Caco-2 (cell line): ENCODE measurements at regions not wholly inside any gene's neighbourhood (a gene's known extent, or its start where the extent isn't known, plus 50 kb on each side); places are given as distances from the start of the nearest gene placed in this dataset.

Experiments
- BruUV-seq: library from RNA; stranded (reverse); fragments of 400-500 nt; replicated peaks from 2 replicates; lab custom pipeline; 2021; lab: Mats Ljungman, UMichigan
- CTCF ChIA-PET: fragments of 300-600 bp; sonication (Branson Sonifier 250); formaldehyde crosslinking; loops from one replicate; lab custom pipeline; 2022; ENCODE audit warnings: antibody characterized with exemption; lab: Charles Lee
- POLR2A ChIA-PET: fragments of 300-600 bp; sonication (Branson Sonifier 250); formaldehyde crosslinking; loops from one replicate; lab custom pipeline; 2022; ENCODE audit warnings: antibody characterized with exemption; lab: Charles Lee
- DNase-seq, 2 experiments: peaks; one replicate each; pipeline versions ENCODE4 v3.0.0 to v3.0.0-alpha.2; 2020 to 2022
- H3K27me3 ChIP-seq: replicated peaks from 2 replicates; pipeline ENCODE4 v1.6.0; 2011; ENCODE audit warnings: low read length; ENCODE audit not compliant: control insufficient read depth, insufficient read depth
- H3K36me3 ChIP-seq: 2 replicates; pipeline ENCODE4 v1.5.1; 2011; ENCODE audit warnings: low read length; ENCODE audit not compliant: control insufficient read depth, insufficient read depth
- H3K4me1 ChIP-seq: fragments of 250-450 bp; sonication (Bioruptor Pico); 2 replicates; pipeline ENCODE4 v1.5.1; 2020; ENCODE audit warnings: mild to moderate bottlenecking
- H3K4me3 ChIP-seq: 2 replicates; pipeline ENCODE4 v1.5.1; 2011; ENCODE audit warnings: low read depth, mild to moderate bottlenecking, control low read depth, low read length
- H3K9me3 ChIP-seq: fragments of 250-450 bp; sonication (Bioruptor Pico); 2 replicates; pipeline ENCODE4 v1.5.1; 2020; ENCODE audit warnings: mild to moderate bottlenecking, moderate library complexity
- H3K27ac Mint-ChIP-seq: one replicate; pipeline ENCODE4 v1.8.0; 2022; ENCODE audit warnings: mixed read lengths; ENCODE audit not compliant: unreplicated experiment
- H3K27me3 Mint-ChIP-seq: one replicate; pipeline ENCODE4 v1.8.0; 2022; ENCODE audit warnings: mixed read lengths; ENCODE audit not compliant: insufficient read depth, unreplicated experiment
- H3K36me3 Mint-ChIP-seq: one replicate; pipeline ENCODE4 v1.8.0; 2022; ENCODE audit warnings: mild to moderate bottlenecking, mixed read lengths; ENCODE audit not compliant: insufficient read depth, unreplicated experiment
- H3K4me1 Mint-ChIP-seq: one replicate; pipeline ENCODE4 v1.8.0; 2022; ENCODE audit warnings: low read depth, mixed read lengths; ENCODE audit not compliant: unreplicated experiment
- H3K4me3 Mint-ChIP-seq: one replicate; pipeline ENCODE4 v1.8.0; 2022; ENCODE audit warnings: mild to moderate bottlenecking, moderate library complexity, mixed read lengths; ENCODE audit not compliant: unreplicated experiment
- H3K9me3 Mint-ChIP-seq: one replicate; pipeline ENCODE4 v1.8.0; 2022; ENCODE audit warnings: mixed read lengths; ENCODE audit not compliant: unreplicated experiment
- CTCF ChIP-seq, 2 experiments: fragments of 200-600 bp in 1 of 2; IDR thresholded peaks; 1 replicate in 1 of 2; 2 replicates in 1 of 2; pipeline versions ENCODE4 v1.5.1 to v1.8.0; 2011 to 2022; ENCODE audit warnings: antibody characterized with exemption in 1 of 2, control low read depth in 1 of 2, inconsistent platforms in 1 of 2, low read depth in 1 of 2, low read length in 1 of 2, mild to moderate bottlenecking in 1 of 2, moderate library complexity in 1 of 2; ENCODE audit not compliant: insufficient read depth in 1 of 2, severe bottlenecking in 1 of 2, unreplicated experiment in 1 of 2
- intact Hi-C: fragments of 100-400 bp; cut with micrococcal nuclease; formaldehyde crosslinking; loops from one replicate; pipeline ENCODE4 v1.10.0; 2022; ENCODE audit not compliant: unreplicated experiment

- BruUV-seq = no TSS peak
- CTCF ChIA-PET = no interaction called here
- POLR2A ChIA-PET = no interaction called here
- TF ChIP-seq CTCF (IDR thresholded peaks at IDR 0.05; ENCODE audit: insufficient read depth in 1 of 2, low read depth in 1 of 2, low read length in 1 of 2, severe bottlenecking in 1 of 2, unreplicated experiment in 1 of 2) = no peak
- Histone ChIP-seq H3K9me3 (no peaks in the 10 kb centered on the region), H3K27me3 (no peaks in the 10 kb centered on the region), H3K4me1 (no peaks in the 10 kb centered on the region), H3K4me3 (no peak overlapping the region), H3K36me3 (no peaks in the 10 kb centered on the region)
- Mint-ChIP-seq H3K27me3 (no peaks in the 10 kb centered on the region), H3K4me3 (no peak overlapping the region), H3K4me1 (no peaks in the 10 kb centered on the region), H3K27ac (no peak overlapping the region), H3K9me3 (no peaks in the 10 kb centered on the region), H3K36me3 (no peaks in the 10 kb centered on the region)
- intact Hi-C loops = no loop called here
- no peak for DNase-seq
Measured at GRCh38 chr2:103235283-103235682, 473.5 kb downstream of the TMEM182 start.

GRCh38 chr2:103249462-103249861 lies 487.6 kb downstream of the TMEM182 start:
- no peaks in the 10 kb centered on the region for H3K9me3 ChIP-seq
- TF ChIP-seq CTCF (IDR thresholded peaks at IDR 0.05; ENCODE audit: insufficient read depth in 1 of 2, low read depth in 1 of 2, low read length in 1 of 2, severe bottlenecking in 1 of 2, unreplicated experiment in 1 of 2) = no peak
- H3K36me3 Mint-ChIP-seq = no peaks in the 10 kb centered on the region
- H3K27me3 Mint-ChIP-seq = peaks cover 6% of the 10 kb centered on the region
- no peaks in the 10 kb centered on the region for H3K4me1 ChIP-seq
- no peak overlapping the region for H3K4me3 ChIP-seq
- DNase-seq = no peak
- BruUV-seq = no TSS peak
- no peaks in the 10 kb centered on the region for H3K36me3 ChIP-seq
- CTCF ChIA-PET = no interaction called here
- H3K27ac Mint-ChIP-seq = no peak overlapping the region
- H3K4me1 Mint-ChIP-seq = no peaks in the 10 kb centered on the region
- POLR2A ChIA-PET = no interaction called here
- intact Hi-C loops = no loop called here
- no peaks in the 10 kb centered on the region for H3K27me3 ChIP-seq
- H3K9me3 Mint-ChIP-seq = no peaks in the 10 kb centered on the region
- no peak overlapping the region for H3K4me3 Mint-ChIP-seq

- H3K27me3 Mint-ChIP-seq = peaks cover 6% of the 10 kb centered on the region
- BruUV-seq = no TSS peak
- POLR2A ChIA-PET = no interaction called here
- no peaks in the 10 kb centered on the region for H3K27me3 ChIP-seq
- no peak overlapping the region for H3K27ac Mint-ChIP-seq
- H3K36me3 ChIP-seq = no peaks in the 10 kb centered on the region
- H3K9me3 Mint-ChIP-seq = no peaks in the 10 kb centered on the region
- no peaks in the 10 kb centered on the region for H3K36me3 Mint-ChIP-seq
- no peaks in the 10 kb centered on the region for H3K9me3 ChIP-seq
- no peaks in the 10 kb centered on the region for H3K4me1 ChIP-seq
- CTCF ChIA-PET = no interaction called here
- DNase-seq = no peak
- H3K4me1 Mint-ChIP-seq = no peaks in the 10 kb centered on the region
- H3K4me3 ChIP-seq = no peak overlapping the region
- intact Hi-C loops = no loop called here
- no peak for TF ChIP-seq CTCF (IDR thresholded peaks at IDR 0.05; ENCODE audit: insufficient read depth in 1 of 2, low read depth in 1 of 2, low read length in 1 of 2, severe bottlenecking in 1 of 2, unreplicated experiment in 1 of 2)
- H3K4me3 Mint-ChIP-seq = no peak overlapping the region
Measured at GRCh38 chr2:103252781-103253180, 490.9 kb downstream of the TMEM182 start.
